HTR-8/SVneo (cell line): ENCODE measurements at regions not wholly inside any gene's neighbourhood (a gene's known extent, or its start where the extent isn't known, plus 50 kb on each side); places are given as distances from the start of the nearest gene placed in this dataset.

Source experiments
- DNase-seq: peaks from one replicate; pipeline ENCODE4 v3.0.0; 2011; ENCODE audit warnings: low spot score, mixed read lengths; ENCODE audit not compliant: insufficient read length
- FAIRE-seq: peaks from 2 replicates; lab custom pipeline; 2011; peaks lifted over from hg19 to GRCh38; lab: Jason Lieb, UNC

GRCh38 chr2:194155431-194155830 is 1501.6 kb upstream of the SLC39A10 start:
- FAIRE-seq = no peak
- no peak for DNase-seq

GRCh38 chr2:194151231-194151630 is 1505.8 kb upstream of the SLC39A10 start:
- no peak for DNase-seq
- FAIRE-seq = no peak

GRCh38 chr2:194135463-194135862 is 1521.6 kb upstream of the SLC39A10 start:
- FAIRE-seq = no peak
- no peak for DNase-seq

- no peak for FAIRE-seq
- no peak for DNase-seq
These were observed 1528.2 kb upstream of the SLC39A10 start for GRCh38 chr2:194128810-194129209.

GRCh38 chr2:194126418-194126817 is 1530.6 kb upstream of the SLC39A10 start:
- FAIRE-seq (no peak), DNase-seq (no peak)

- FAIRE-seq (no peak), DNase-seq (no peak)
These were observed 1540.2 kb upstream of the SLC39A10 start for GRCh38 chr2:194116861-194117260.

GRCh38 chr2:194105358-194105757 is 1551.7 kb upstream of the SLC39A10 start:
- no peak for DNase-seq

GRCh38 chr2:194104687-194105086 is 1552.3 kb upstream of the SLC39A10 start:
- FAIRE-seq (no peak), DNase-seq (no peak)

More at GRCh38 chr2:194105358-194105757, 1551.7 kb upstream of the SLC39A10 start:
- FAIRE-seq = no peak

- DNase-seq = no peak
- FAIRE-seq = no peak
These were observed 1552.9 kb upstream of the SLC39A10 start for GRCh38 chr2:194103941-194104659.

- DNase-seq (no peak), FAIRE-seq (no peak)
These were observed 1554.5 kb upstream of the SLC39A10 start for GRCh38 chr2:194102546-194102945.

- no peak for FAIRE-seq
- DNase-seq = no peak
These were observed 1556.8 kb upstream of the SLC39A10 start for GRCh38 chr2:194100201-194100600.

- no peak for FAIRE-seq
- no peak for DNase-seq
These were observed 1560.6 kb upstream of the SLC39A10 start for GRCh38 chr2:194096402-194096801.

GRCh38 chr2:194095359-194095758 is 1561.7 kb upstream of the SLC39A10 start:
- FAIRE-seq = no peak

GRCh38 chr2:194090251-194090905 is 1566.6 kb upstream of the SLC39A10 start:
- no peak for FAIRE-seq
- DNase-seq = no peak

More at GRCh38 chr2:194095359-194095758, 1561.7 kb upstream of the SLC39A10 start:
- no peak for DNase-seq

- DNase-seq (no peak), FAIRE-seq (no peak)
These were observed 1569.7 kb upstream of the SLC39A10 start for GRCh38 chr2:194087089-194087958.

GRCh38 chr2:194086129-194086528 is 1570.9 kb upstream of the SLC39A10 start:
- FAIRE-seq (no peak), DNase-seq (no peak)

- FAIRE-seq (no peak), DNase-seq (no peak)
These were observed 1577.0 kb upstream of the SLC39A10 start for GRCh38 chr2:194079989-194080388.

- no peak for DNase-seq
These were observed 1579.7 kb upstream of the SLC39A10 start for GRCh38 chr2:194077366-194077765.

GRCh38 chr2:194062401-194062800 is 1594.6 kb upstream of the SLC39A10 start:
- DNase-seq = no peak

More at GRCh38 chr2:194077366-194077765, 1579.7 kb upstream of the SLC39A10 start:
- FAIRE-seq = no peak

GRCh38 chr2:194060269-194060668 is 1596.8 kb upstream of the SLC39A10 start:
- FAIRE-seq (no peak), DNase-seq (no peak)

More at GRCh38 chr2:194062401-194062800, 1594.6 kb upstream of the SLC39A10 start:
- no peak for FAIRE-seq

GRCh38 chr2:194054313-194054712 is 1602.7 kb upstream of the SLC39A10 start:
- no peak for DNase-seq
- FAIRE-seq = no peak
